GM19239 (cell line): ENCODE measurements at regions not wholly inside any gene's neighbourhood (a gene's known extent, or its start where the extent isn't known, plus 50 kb on each side); places are given as distances from the start of the nearest gene placed in this dataset.
"Not testable (repeated sequence)": the region's sequence is repeated elsewhere in the genome, so short reads cannot be mapped to it uniquely, and the experiment has no call there.

Source experiments
- DNase-seq: peaks from one replicate; pipeline ENCODE4 v3.0.0; 2011; ENCODE audit warnings: low spot score; ENCODE audit not compliant: insufficient read length
- FAIRE-seq: peaks from 2 replicates; lab custom pipeline; 2011; peaks lifted over from hg19 to GRCh38; lab: Jason Lieb, UNC

DNA sequence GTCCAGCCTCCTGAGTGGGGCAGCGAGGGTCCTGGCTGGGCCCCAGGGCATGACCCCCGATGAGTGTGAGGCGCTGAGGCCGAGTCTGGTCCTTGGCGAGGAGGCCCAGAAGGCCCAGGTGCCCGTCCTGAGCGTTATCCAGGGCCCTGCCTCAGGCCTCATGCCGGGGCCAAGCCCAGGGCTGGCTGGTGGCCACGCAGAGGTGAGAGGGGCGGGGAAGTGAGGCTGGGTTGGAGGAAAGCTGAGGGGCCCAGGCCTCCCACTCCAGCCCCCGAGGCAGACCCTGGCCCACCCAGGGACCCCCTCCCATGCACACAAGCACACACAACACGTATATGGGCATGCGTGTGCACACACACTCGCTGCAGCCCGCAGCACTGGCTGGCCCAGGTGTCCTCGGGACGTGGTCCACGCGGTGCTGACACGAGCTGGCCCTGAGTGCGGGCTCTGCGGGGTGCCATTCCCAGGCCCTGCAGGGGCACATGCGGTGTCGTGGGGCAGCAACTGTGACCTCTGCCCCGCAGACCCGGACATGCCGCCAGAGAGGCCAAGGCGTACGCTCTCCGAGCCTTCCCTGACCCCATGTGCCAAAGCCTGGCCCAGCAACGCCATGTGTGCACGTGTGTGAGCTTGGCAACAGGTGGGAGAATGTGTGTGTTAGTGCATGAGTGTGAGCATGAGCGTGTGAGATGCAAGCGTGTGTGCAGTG, 160.2 kb downstream of the TMEM121 start:
- not testable (repeated sequence) for DNase-seq
- FAIRE-seq: peak; percentile 40

DNA sequence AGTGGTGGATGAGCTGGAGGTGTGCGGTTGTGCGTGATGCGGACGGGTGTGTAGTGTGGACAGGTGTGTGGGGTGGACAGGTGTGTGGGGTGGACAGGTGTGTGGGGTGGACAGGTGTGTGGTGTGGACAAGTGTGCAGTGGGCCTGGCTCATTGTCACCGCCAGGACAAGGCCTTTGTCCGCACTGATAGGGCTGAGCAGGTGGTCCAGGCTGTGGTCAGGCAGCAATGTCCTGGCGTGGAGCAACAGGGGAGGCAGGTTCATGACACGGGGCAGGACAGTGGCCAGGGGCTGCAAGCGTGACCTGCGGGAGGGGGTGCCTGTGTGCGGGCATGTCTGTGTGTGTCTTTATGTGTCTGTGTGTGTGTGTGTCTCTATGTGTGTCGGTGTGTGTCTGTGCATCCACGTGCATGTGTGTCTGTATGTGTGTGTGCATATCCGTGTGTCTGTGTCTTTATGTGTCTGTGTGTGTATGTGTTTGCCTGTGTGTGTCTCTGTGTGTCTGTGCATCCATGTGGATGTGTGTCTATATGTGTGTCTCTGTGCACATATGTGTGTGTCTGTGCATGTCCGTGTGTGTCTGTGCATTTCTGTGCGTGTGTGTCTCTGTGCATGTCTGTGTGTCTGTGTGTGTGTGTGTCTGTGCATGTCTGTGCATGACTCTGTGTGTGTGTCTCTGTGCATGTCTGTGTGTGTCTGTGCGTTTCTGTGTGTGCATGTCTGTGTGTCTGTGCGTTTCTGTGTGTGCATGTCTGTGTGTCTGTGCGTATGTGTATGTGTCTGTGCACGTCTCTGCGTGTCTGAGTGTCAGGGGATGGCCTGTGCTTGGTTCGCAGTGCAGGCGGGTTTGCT, 161.0 kb downstream of the TMEM121 start:
- peak; percentile 76 for FAIRE-seq
- DNase-seq: not testable (repeated sequence)

DNA sequence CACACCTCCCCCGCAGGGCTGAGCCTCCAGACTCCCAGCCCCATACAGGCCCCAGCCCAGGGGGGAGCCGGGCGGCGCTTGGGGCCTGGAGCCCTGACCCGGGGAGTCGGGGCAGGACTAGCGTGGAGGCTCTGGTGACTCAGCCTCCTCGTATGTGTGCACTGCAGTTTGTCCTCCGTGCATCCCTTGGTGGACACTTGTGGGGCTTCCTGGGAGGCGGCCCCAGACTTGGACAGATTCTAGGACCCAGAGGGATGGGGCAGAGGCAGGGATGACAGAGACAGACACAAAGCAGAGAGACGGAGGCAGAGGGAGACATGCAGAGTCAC, 161.6 kb downstream of the TMEM121 start:
- not testable (repeated sequence) for DNase-seq, FAIRE-seq

DNA sequence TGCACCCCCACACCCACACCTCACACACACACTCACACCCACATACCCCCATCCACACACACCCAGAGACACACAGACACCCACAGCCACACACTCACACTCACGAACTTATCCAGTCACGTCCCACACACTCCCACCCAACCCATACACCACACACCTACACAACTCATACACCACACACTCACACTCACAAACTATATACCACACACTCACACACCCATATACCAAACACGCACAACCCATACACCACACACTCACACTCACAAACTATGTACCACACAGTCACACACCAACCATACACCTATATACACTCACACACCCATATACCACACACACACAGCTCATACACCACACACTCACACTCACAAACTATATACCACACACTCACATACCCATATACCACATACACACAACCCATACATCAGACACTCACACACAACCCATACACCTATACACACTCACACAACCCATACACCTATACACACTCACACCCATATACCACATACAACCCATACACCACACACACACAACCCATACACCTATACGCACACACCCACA, 162.4 kb downstream of the TMEM121 start:
- DNase-seq, FAIRE-seq: not testable (repeated sequence)

DNA sequence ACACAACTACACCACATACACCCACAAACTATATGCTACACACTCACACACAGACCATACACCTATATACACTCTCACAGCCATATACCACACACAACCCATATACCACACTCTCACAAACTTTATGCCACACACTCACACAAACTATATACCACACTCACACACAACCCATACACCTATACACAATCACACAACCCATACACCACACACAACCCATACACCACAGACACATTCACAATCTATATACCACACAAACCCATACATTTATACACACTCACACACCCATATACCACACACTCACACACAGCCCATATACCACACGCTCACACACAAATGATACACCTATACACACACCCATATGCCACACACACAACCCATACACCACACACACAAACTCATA, 163.3 kb downstream of the TMEM121 start:
- FAIRE-seq: no peak
- DNase-seq: no peak

GRCh38 chr14:105690671-105691070, 164.3 kb downstream of the TMEM121 start:
- FAIRE-seq: no peak
- no peak for DNase-seq

DNA sequence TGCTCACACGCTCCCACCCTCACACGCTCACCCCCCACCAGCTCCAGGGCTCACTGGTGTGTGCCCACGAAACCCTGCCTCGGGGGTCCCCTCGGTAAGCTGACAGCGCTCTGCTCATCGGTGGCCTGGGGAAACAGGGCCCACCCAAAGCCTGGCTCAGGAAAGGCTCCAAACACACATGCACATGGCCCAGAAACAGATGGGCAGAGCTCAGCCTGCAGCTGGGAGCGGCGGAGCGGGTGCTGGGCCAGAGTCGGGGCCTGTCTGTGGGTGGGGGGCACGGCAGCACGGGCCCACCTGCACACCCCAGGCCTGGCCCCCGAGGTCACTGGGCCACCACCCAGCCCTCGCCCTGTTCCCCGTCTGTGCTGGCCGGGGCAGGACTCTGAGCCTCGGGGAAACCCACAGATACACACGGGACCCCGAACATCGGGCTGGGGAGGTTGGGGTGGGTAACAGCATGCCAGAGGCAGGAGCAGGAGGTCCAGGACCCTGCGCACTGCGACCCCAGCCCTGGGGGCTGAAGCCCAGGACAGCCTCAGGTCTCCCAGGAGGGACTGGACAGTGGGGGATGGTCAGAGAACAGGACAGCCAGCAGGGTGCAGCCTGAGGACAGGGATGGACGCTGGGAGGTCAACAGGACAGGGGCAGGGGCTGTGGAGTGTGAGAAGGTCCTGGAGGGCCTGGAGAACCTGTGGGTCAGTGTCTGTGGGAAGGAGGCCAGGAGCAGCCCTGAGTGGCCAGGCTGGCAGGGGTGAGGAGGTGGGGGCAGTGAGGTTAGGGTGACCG, 165.1 kb downstream of the TMEM121 start:
- FAIRE-seq, DNase-seq: not testable (repeated sequence)

GRCh38 chr14:105692110-105692685, 165.8 kb downstream of the TMEM121 start:
- DNase-seq, FAIRE-seq: not testable (repeated sequence)

GRCh38 chr14:105694961-105695360, 168.6 kb downstream of the TMEM121 start:
- DNase-seq (no peak), FAIRE-seq (no peak)

DNA sequence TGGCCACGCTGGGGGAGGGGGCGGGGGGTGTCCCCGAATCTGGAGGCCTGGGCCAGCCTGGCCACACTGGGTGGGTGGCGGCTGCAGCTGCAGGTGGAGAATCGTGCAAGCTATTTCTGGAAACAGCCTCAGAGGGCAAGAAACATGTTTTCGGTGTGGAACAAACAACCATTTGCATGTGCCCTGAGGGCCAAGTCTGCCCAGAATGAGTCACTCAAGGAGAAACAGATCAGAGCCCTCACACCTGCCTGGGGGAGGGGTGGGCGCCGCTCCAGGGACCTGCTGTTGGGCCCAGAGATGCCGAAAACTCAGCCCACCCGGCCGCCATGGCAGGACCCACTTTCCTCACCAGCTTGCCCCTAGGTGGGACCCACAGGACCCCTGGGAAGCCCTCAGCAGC, 170.0 kb downstream of the TMEM121 start:
- FAIRE-seq: peak; percentile 99
- DNase-seq: not testable (repeated sequence)

DNA sequence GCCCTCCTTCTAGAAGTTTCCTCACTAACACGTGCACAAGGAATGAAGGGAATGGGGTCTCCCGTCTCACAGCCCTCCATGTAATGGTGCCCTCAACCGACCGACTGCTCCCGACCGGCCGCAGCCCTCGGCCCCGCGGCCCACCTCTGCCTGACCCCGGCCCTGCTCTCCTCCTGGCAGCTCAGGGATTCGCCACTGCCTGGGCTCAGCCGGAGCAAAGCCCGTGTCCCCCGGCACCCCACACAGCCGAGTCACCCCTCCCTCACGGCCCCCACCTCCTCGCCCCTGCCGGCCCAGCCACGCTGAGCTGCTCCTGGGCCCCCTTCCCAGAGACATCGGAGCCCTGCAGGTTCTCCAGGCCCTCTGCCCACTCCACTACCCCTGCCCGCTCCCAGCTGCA, 171.0 kb downstream of the TMEM121 start:
- not testable (repeated sequence) for FAIRE-seq

GRCh38 chr14:105697955-105698354, 171.6 kb downstream of the TMEM121 start:
- DNase-seq, FAIRE-seq: not testable (repeated sequence)

More for the DNA sequence above, 171.0 kb downstream of the TMEM121 start:
- DNase-seq: not testable (repeated sequence)

DNA sequence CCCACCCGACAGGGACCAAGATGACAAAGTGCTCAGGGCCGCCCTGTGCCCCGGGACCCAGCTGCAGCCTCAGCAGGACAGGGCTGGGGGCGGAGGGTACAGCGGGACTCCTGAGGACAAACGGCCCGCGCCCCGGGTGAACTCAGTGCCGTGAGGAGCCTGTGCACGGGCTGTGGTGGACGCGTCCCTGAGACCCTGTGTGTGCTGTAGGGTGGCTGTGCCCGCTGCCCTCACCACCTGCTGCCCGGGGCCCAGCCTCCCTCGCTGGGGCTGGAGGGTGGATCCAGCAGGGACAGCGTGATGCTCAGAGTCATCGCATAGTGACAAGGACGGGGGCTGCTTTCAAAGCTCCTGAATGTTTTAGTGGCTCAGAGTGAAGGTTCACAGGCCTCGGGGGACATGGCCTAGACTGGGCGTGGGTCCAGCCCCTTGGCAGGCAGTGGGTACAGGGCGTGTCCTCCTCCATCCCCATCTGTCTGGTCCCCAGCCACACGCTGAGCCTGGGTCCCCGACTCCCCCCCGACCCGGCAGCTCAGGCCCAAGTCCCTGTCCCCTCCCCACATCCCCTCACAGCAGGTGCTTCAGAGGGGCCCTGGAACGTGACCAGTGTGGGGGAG, 172.7 kb downstream of the TMEM121 start:
- FAIRE-seq, DNase-seq: not testable (repeated sequence)

DNA sequence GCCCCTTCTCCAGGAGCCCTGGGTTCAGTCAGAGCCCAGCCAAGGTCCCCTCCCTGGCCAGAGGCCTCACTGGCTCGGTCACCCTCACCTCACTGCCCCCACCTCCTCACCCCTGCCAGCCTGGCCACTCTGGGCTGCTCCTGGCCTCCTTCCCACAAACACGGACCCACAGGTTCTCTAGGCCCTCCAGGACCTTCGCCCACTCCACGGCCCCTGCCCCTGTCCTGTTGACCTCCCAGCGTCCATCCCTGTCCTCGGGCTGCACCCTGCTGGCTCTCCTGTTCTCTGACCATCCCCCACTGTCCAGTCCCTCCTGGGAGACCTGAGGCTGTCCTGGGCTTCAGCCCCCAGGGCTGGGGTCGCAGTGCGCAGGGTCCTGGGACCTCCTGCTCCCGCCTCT, 173.3 kb downstream of the TMEM121 start:
- DNase-seq, FAIRE-seq: not testable (repeated sequence)

DNA sequence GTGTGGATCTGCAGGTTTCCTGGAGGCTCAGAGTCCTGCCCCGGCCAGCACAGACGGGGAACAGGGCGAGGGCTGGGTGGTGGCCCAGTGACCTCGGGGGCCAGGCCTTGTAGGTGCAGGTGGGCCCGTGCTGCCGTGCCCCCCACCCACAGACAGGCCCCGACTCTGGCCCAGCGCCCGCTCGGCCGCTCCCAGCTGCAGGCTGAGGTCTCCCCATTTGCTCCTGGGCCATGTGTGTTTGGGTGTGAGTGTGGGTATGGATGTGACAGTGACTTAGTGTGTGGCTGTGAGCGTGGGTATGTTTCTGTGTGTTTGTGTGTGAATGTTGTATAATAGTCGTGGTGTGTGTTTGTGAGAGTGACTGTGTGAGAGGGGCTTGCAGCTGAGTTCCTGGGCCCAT, 173.8 kb downstream of the TMEM121 start:
- not testable (repeated sequence) for FAIRE-seq, DNase-seq

GRCh38 chr14:105700622-105701288, 174.4 kb downstream of the TMEM121 start:
- peak; percentile 50 for DNase-seq
- FAIRE-seq: peak; percentile 98

DNA sequence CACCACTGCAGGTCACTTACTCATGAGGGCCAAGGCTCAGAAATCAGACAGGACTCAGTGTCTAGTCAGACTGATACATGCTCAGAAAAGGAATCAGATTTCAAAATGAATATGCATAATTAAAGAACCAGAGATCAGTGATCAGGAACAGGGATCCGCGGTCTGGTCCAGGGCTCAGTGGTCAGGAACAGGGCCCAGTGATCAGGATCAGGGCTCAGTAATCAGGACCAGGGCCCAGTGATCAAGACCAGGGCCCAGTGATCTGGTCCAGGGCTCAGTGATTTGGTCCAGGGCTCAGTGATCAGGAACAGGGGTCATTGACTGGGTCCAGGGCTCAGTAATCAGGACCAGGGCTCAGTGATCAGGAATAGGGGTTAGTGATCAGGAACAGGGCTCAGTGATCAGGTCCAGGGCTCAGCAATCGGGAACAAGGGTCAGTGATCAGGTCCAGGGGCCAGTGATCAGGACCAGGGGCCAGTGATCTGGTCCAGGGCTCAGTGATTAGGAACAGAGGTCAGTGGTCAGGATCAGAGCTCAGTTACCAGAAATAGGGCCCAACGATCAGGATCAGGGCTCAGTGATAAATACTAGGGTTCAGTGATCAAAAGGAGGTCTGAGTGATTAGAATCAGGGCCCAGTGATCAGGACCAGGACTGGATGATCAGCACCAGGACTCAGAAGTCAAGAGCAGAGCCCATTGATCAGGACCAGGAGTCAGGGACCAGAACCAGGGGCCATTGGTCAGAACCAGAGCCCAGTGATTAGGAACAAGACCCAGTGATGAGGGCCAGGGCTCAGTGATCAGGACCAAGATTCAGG, 175.3 kb downstream of the TMEM121 start:
- no peak for DNase-seq
- peak; percentile 66 for FAIRE-seq

DNA sequence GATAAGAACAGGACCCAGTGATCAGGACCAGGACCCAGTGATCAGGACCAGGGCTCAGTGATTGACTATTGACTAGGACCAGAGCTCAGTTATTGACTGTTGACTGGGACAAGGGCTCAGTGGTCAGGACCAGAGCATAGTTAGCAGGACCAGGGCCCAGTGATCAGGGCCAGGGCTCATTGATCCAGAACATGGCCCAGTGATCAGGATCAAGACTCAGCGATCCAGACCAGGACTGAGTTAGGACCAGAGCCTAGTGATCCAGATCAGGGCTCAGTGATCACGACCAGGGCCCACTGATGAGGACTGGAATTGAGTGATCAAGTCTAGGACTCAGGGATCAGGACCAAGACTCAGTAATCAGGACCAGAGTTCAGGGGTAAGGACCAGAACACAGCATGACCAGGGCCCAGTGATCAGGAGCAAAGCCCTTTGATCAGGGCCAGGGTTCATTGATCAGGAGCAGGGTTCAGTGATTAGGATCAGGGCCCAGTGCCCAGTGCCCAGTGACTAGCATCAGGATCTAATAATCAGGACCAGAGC, 176.0 kb downstream of the TMEM121 start:
- FAIRE-seq (no peak), DNase-seq (no peak)
